ENCODE measurements at regions not wholly inside any gene's neighbourhood (a gene's known extent, or its start where the extent isn't known, plus 50 kb on each side); places are given as distances from the start of the nearest gene placed in this dataset.

- in situ Hi-C loops (cut with MboI; ENCODE audit: low sequenced_read_pairs, unreplicated experiment) = no loop called here
- DNase-seq (ENCODE audit: low spot score) = no peak
- TF ChIP-seq CTCF (IDR thresholded peaks at IDR 0.05; ENCODE audit: borderline replicate concordance, control extremely low read depth, extremely low read depth, insufficient read depth, missing control alignments) = no peak
Observed at GRCh38 chr16:35305476-35305875, 1846.1 kb downstream of the TP53TG3F start.

- no peak for TF ChIP-seq CTCF (IDR thresholded peaks at IDR 0.05; ENCODE audit: borderline replicate concordance, control extremely low read depth, extremely low read depth, insufficient read depth, missing control alignments)
- DNase-seq (ENCODE audit: low spot score) = no peak
- in situ Hi-C loops (cut with MboI; ENCODE audit: low sequenced_read_pairs, unreplicated experiment) = no loop called here
Observed at GRCh38 chr16:35306915-35307314, 1847.5 kb downstream of the TP53TG3F start.

DNA sequence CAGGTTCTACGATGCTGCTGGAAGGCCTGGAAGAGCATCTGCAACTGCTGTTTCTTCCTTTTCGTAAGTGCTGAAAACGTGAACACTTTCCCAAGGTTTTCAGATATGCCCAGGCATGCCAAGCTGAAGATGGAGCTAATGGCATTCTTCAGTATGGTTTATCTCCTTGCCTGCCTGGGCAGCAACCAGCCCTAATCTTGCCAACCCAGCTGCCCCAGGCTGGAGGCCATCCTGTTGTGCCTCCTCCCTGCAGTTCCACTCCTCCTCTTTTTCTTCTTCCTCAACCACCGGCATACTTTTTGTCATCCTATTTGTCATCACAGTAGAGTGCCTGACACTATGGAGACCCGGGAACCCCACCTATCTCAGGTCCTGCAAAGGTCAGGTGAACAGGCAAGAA lies 1849.3 kb downstream of the TP53TG3F start:
- no peak for DNase-seq (ENCODE audit: low spot score)
- in situ Hi-C loops (cut with MboI; ENCODE audit: low sequenced_read_pairs, unreplicated experiment) = no loop called here
- no peak for TF ChIP-seq CTCF (IDR thresholded peaks at IDR 0.05; ENCODE audit: borderline replicate concordance, control extremely low read depth, extremely low read depth, insufficient read depth, missing control alignments)

- TF ChIP-seq CTCF (IDR thresholded peaks at IDR 0.05; ENCODE audit: borderline replicate concordance, control extremely low read depth, extremely low read depth, insufficient read depth, missing control alignments) = no peak
Observed at GRCh38 chr16:35310999-35311398, 1851.6 kb downstream of the TP53TG3F start.

DNA sequence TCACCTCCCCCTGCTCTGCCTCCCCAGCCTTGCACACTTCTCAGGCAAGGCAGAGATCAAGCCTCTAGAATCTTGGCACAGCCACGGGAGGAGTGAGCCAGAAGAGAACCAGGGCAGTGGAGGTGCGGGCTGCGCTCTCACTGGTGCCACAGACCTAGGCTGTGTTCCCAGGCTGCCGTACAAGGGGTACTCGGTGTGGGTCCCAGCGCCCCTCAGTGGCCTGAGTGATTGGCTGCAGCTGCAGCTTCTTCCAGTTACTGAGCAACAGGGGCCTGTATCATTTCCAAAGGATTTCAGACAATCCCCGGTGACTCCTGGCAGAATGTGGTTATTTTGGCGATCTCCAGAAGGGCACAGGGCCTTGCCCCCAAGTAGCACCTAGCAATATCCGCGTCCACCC lies 1852.1 kb downstream of the TP53TG3F start:
- no peak for TF ChIP-seq CTCF (IDR thresholded peaks at IDR 0.05; ENCODE audit: borderline replicate concordance, control extremely low read depth, extremely low read depth, insufficient read depth, missing control alignments)
- no peak for DNase-seq (ENCODE audit: low spot score)
- in situ Hi-C loops (cut with MboI; ENCODE audit: low sequenced_read_pairs, unreplicated experiment) = no loop called here

More at GRCh38 chr16:35310999-35311398, 1851.6 kb downstream of the TP53TG3F start:
- DNase-seq (ENCODE audit: low spot score) = no peak
- in situ Hi-C loops (cut with MboI; ENCODE audit: low sequenced_read_pairs, unreplicated experiment) = no loop called here

GRCh38 chr16:35314298-35314697 lies 1854.9 kb downstream of the TP53TG3F start:
- in situ Hi-C loops (cut with MboI; ENCODE audit: low sequenced_read_pairs, unreplicated experiment) = no loop called here
- DNase-seq (ENCODE audit: low spot score) = no peak
- TF ChIP-seq CTCF (IDR thresholded peaks at IDR 0.05; ENCODE audit: borderline replicate concordance, control extremely low read depth, extremely low read depth, insufficient read depth, missing control alignments) = no peak

All from GM13976 (cell line).